ENCODE measurements at regions not wholly inside any gene's neighbourhood (a gene's known extent, or its start where the extent isn't known, plus 50 kb on each side); places are given as distances from the start of the nearest gene placed in this dataset.

DNA sequence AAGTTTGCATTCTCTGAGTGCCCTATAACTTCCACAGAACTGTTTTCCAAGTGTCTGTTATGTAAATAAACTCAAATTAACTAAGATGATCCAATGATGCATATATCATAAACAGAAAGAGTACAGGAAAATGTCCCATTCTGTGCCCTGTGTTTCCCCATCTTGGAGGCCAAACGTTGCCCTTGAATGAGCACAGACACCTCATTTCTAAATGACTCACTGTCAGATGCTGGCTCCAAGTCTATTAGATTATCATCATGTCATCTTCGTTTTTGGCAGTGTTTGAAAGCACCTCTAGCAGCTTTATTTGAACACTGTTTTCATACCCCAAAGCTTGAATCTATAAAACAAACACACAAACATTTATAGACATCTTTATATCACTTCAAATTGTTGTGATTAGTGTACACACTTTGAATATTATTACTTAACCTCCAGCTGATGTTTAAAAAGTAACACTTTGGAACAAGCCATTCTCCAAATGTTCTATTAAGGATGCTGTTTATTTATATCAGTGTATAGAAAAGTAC is 424.2 kb downstream of the NOVA1 start:
- TF ChIP-seq POLR2A (IDR thresholded peaks at IDR 0.05; ENCODE audit: low read depth, low read length), result no peak
- TF ChIP-seq, protein P1, sequence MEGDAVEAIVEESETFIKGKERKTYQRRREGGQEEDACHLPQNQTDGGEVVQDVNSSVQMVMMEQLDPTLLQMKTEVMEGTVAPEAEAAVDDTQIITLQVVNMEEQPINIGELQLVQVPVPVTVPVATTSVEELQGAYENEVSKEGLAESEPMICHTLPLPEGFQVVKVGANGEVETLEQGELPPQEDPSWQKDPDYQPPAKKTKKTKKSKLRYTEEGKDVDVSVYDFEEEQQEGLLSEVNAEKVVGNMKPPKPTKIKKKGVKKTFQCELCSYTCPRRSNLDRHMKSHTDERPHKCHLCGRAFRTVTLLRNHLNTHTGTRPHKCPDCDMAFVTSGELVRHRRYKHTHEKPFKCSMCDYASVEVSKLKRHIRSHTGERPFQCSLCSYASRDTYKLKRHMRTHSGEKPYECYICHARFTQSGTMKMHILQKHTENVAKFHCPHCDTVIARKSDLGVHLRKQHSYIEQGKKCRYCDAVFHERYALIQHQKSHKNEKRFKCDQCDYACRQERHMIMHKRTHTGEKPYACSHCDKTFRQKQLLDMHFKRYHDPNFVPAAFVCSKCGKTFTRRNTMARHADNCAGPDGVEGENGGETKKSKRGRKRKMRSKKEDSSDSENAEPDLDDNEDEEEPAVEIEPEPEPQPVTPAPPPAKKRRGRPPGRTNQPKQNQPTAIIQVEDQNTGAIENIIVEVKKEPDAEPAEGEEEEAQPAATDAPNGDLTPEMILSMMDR (conservative IDR thresholded peaks at IDR 0.05; ENCODE audit: low read depth, low read length), result no peak
- no peak for TF ChIP-seq CHD1 (IDR thresholded peaks at IDR 0.05; ENCODE audit: low read depth, low read length)
- TF ChIP-seq BHLHE40 (IDR thresholded peaks at IDR 0.05; ENCODE audit: low read depth, low read length), result no peak
- TF ChIP-seq SMC3 (IDR thresholded peaks at IDR 0.05; ENCODE audit: low read depth, low read length), result no peak
- TF ChIP-seq RAD21 (IDR thresholded peaks at IDR 0.05; ENCODE audit: low read length), result no peak
- TF ChIP-seq RFX5 (IDR thresholded peaks at IDR 0.05; ENCODE audit: low read depth, low read length), result no peak
- no peak for TF ChIP-seq ELK1 (IDR thresholded peaks at IDR 0.05; ENCODE audit: borderline replicate concordance, low read depth, low read length)
- no peak for TF ChIP-seq MXI1 (IDR thresholded peaks at IDR 0.05; ENCODE audit: borderline replicate concordance, low read depth, low read length)
